H9 (cell line): ENCODE measurements at regions not wholly inside any gene's neighbourhood (a gene's known extent, or its start where the extent isn't known, plus 50 kb on each side); places are given as distances from the start of the nearest gene placed in this dataset.

Source experiments
- DNase-seq: peaks from one replicate; pipeline ENCODE4 v3.0.0-alpha.2; 2017
- H2AFZ ChIP-seq: one replicate; pipeline ENCODE4 v1.6.1; 2013; ENCODE audit warnings: mild to moderate bottlenecking, low read length, control low read depth, moderate library complexity
- H2AK5ac ChIP-seq: 2 replicates; pipeline ENCODE4 v1.6.1; 2013; ENCODE audit warnings: low read length, control low read depth, mixed read lengths; ENCODE audit not compliant: insufficient read length
- H2BK120ac ChIP-seq: one replicate; pipeline ENCODE4 v1.6.1; 2013; ENCODE audit warnings: low read depth, mild to moderate bottlenecking, low read length, control low read depth, inconsistent platforms; ENCODE audit not compliant: poor library complexity, severe bottlenecking
- H2BK12ac ChIP-seq: 2 replicates; pipeline ENCODE4 v1.6.1; 2013; ENCODE audit warnings: low read length, control low read depth, mixed read lengths, low read depth; ENCODE audit not compliant: insufficient read length
- H2BK15ac ChIP-seq: 2 replicates; pipeline ENCODE4 v1.6.1; 2013; ENCODE audit warnings: low read depth, low read length, control low read depth
- H2BK20ac ChIP-seq: one replicate; pipeline ENCODE4 v1.6.1; 2013; ENCODE audit warnings: low read depth, mild to moderate bottlenecking, low read length, control low read depth, inconsistent platforms; ENCODE audit not compliant: poor library complexity, severe bottlenecking
- H2BK5ac ChIP-seq: 2 replicates; pipeline ENCODE4 v1.6.1; 2013; ENCODE audit warnings: low read length, control low read depth, mixed read lengths; ENCODE audit not compliant: insufficient read length
- H3K14ac ChIP-seq: 2 replicates; pipeline ENCODE4 v1.6.1; 2013; ENCODE audit warnings: low read length, control low read depth; ENCODE audit not compliant: insufficient read depth
- H3K18ac ChIP-seq: 2 replicates; pipeline ENCODE4 v1.6.1; 2013; ENCODE audit warnings: low read depth, mild to moderate bottlenecking, mixed read lengths, low read length, control low read depth; ENCODE audit not compliant: insufficient read length
- H3K23ac ChIP-seq: 2 replicates; pipeline ENCODE4 v1.6.1; 2013; ENCODE audit warnings: low read length, control low read depth, mixed read lengths, low read depth; ENCODE audit not compliant: insufficient read length
- H3K23me2 ChIP-seq: 2 replicates; pipeline ENCODE4 v1.6.1; 2013; ENCODE audit warnings: low read depth, mild to moderate bottlenecking, mixed read lengths, low read length, control low read depth; ENCODE audit not compliant: insufficient read length, poor library complexity, severe bottlenecking
- H3K27ac ChIP-seq: 2 replicates; pipeline ENCODE4 v1.5.1; 2013; ENCODE audit warnings: low read length, control low read depth, mixed read lengths, low read depth; ENCODE audit not compliant: insufficient read length
- H3K27me3 ChIP-seq: 2 replicates; pipeline ENCODE4 v1.6.1; 2013; ENCODE audit warnings: low read length, control low read depth, inconsistent platforms; ENCODE audit not compliant: insufficient read depth
- H3K4ac ChIP-seq: 2 replicates; pipeline ENCODE4 v1.6.1; 2013; ENCODE audit warnings: low read depth, mild to moderate bottlenecking, control low read depth, inconsistent platforms, low read length, moderate library complexity
- H3K4me1 ChIP-seq: 2 replicates; pipeline ENCODE4 v1.6.1; 2013; ENCODE audit warnings: low read length, control low read depth, inconsistent platforms; ENCODE audit not compliant: insufficient read depth
- H3K4me2 ChIP-seq: 2 replicates; pipeline ENCODE4 v1.6.1; 2013; ENCODE audit warnings: low read length, control low read depth, mixed read lengths; ENCODE audit not compliant: insufficient read length, insufficient read depth
- H3K56ac ChIP-seq: 2 replicates; pipeline ENCODE4 v1.6.1; 2013; ENCODE audit warnings: low read depth, mild to moderate bottlenecking, mixed read lengths, low read length, control low read depth; ENCODE audit not compliant: insufficient read length
- H3K79me1 ChIP-seq: 2 replicates; pipeline ENCODE4 v1.6.1; 2013; ENCODE audit warnings: low read depth, mild to moderate bottlenecking, moderate library complexity, low read length, control low read depth, inconsistent platforms; ENCODE audit not compliant: insufficient read depth, poor library complexity, severe bottlenecking
- H3K79me2 ChIP-seq: 2 replicates; pipeline ENCODE4 v1.6.1; 2013; ENCODE audit warnings: low read length, control low read depth, inconsistent platforms; ENCODE audit not compliant: insufficient read depth
- H3K9ac ChIP-seq: 2 replicates; pipeline ENCODE4 v1.6.1; 2013; ENCODE audit warnings: low read length, control low read depth, mixed read lengths; ENCODE audit not compliant: insufficient read length; ENCODE audit errors: extremely low read depth
- H3K9me3 ChIP-seq: one replicate; pipeline ENCODE4 v1.6.1; 2013; ENCODE audit warnings: low read depth, low read length, inconsistent platforms; ENCODE audit not compliant: control insufficient read depth
- H3T11ph ChIP-seq: one replicate; pipeline ENCODE4 v1.6.1; 2013; ENCODE audit warnings: mild to moderate bottlenecking, low read length, control low read depth, inconsistent platforms
- H4K20me1 ChIP-seq: one replicate; pipeline ENCODE4 v1.6.1; 2013; ENCODE audit not compliant: control insufficient read depth, insufficient read length, insufficient read depth
- H4K5ac ChIP-seq: 2 replicates; pipeline ENCODE4 v1.6.1; 2013; ENCODE audit warnings: low read depth, mild to moderate bottlenecking, mixed read lengths, low read length, control low read depth; ENCODE audit not compliant: insufficient read length
- H4K8ac ChIP-seq: replicated peaks from 2 replicates; pipeline ENCODE4 v1.6.1; 2013; ENCODE audit warnings: low read length, control low read depth, mixed read lengths, low read depth; ENCODE audit not compliant: insufficient read length
- H4K91ac ChIP-seq: 2 replicates; pipeline ENCODE4 v1.6.1; 2013; ENCODE audit warnings: low read depth, mild to moderate bottlenecking, moderate library complexity, mixed read lengths, low read length, control low read depth; ENCODE audit not compliant: insufficient read length
- H3K27ac Mint-ChIP-seq, 3 experiments: 2 replicates in 2 of 3; 3 replicates in 1 of 3; pipeline ENCODE4 v1.8.0; 2020 to 2021; ENCODE audit warnings: mixed read lengths in 3 of 3, mild to moderate bottlenecking in 1 of 3, moderate library complexity in 1 of 3
- H3K27me3 Mint-ChIP-seq: 2 replicates; pipeline ENCODE4 v1.8.0; 2021; ENCODE audit warnings: low read depth, mild to moderate bottlenecking, moderate library complexity, mixed read lengths
- H3K36me3 Mint-ChIP-seq, 3 experiments: 2 replicates in 2 of 3; 3 replicates in 1 of 3; pipeline ENCODE4 v1.8.0; 2020 to 2021; ENCODE audit warnings: low read depth in 3 of 3, mixed read lengths in 3 of 3; ENCODE audit not compliant: insufficient read depth in 1 of 3
- H3K4me1 Mint-ChIP-seq, 2 experiments: 2 replicates each; pipeline ENCODE4 v1.8.0; 2020; ENCODE audit warnings: mixed read lengths in 2 of 2
- H3K4me3 Mint-ChIP-seq, 2 experiments: 2 replicates in 1 of 2; 3 replicates in 1 of 2; pipeline ENCODE4 v1.8.0; 2020 to 2021; ENCODE audit warnings: mild to moderate bottlenecking in 2 of 2, mixed read lengths in 2 of 2, moderate library complexity in 1 of 2
- H3K9me3 Mint-ChIP-seq, 2 experiments: 2 replicates in 1 of 2; 3 replicates in 1 of 2; pipeline ENCODE4 v1.8.0; 2020; ENCODE audit warnings: mild to moderate bottlenecking in 2 of 2, mixed read lengths in 2 of 2, moderate library complexity in 1 of 2
- WGBS: extraction: QIAGEN DNeasy Blood & Tissue Kit; methylation state at CpG from one replicate; pipeline ENCODE4 v1.1.7; 2013; ENCODE audit warnings: missing lambda C conversion rate, low lambda C conversion rate, mixed read lengths; ENCODE audit not compliant: insufficient read length; ENCODE audit errors: extremely low coverage; 5-methylcytosine and 5-hydroxymethylcytosine counted together
- TF ChIP-seq, protein P1 (sequence below): fragments of 200-600 bp; sonication (generic); conservative IDR thresholded peaks from 3 replicates; pipeline ENCODE4 v1.8.0; 2021; ENCODE audit warnings: antibody characterized with exemption, mild to moderate bottlenecking

DNA sequence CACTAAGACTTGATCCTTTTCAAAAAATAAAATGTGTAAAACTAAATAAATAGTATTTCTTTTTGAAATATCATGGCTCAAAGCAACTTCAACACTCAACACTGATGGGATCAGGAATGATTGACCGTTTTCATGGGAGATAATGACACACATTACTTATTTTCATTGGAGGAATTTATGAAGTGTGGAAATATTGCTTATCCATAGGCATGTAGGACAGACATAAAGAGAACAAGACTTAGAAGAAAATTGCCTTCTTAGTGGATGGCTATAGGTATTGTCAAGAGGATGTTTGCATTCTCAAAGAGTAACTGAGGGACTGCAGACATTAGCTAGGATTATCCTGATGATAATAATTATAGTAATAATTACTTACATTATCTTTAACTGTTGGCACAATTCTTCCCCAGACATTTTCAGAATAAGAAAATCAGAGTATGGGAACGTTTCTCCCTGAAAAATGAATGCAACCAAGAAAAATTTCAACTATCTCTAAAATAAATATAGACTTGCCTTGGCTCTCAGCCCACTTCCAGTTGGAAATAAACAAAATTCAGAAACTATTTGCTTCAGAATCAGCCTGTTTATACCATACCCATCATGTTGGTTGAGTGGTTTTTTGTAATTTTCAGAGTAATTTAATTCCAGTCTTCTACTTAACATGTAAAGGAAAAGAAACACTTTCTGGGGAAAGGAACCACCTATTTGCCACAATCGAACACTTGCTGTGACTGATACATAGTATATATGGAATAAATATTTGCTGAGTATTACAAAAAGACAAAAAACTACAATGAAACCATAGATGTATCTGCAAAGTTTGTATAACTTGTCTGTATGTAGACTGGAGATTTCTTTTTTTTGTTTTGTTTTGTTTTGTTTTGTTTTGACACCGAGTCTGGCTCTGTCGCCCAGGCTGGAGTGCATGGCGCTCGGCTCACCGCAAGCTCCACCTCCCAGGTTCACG, 165.7 kb downstream of the TMX3 start:
- Histone ChIP-seq H3K79me1 (no peaks in the 10 kb centered on the region), H2BK12ac (no peak overlapping the region), H3K27me3 (no peaks in the 10 kb centered on the region), H4K20me1 (no peaks in the 10 kb centered on the region), H3K9ac (no peak overlapping the region), H2AFZ (no peak overlapping the region), H3K18ac (no peak overlapping the region), H4K8ac (no peak overlapping the region), H2BK120ac (no peak overlapping the region), H3K4ac (no peak overlapping the region), H3K9me3 (no peaks in the 10 kb centered on the region), H2BK15ac (no peak overlapping the region), H2BK20ac (no peak overlapping the region), H3K56ac (no peak overlapping the region), H4K91ac (no peak overlapping the region), H3K23me2 (no peaks in the 10 kb centered on the region), H4K5ac (no peak overlapping the region), H3K4me1 (no peaks in the 10 kb centered on the region), H3K79me2 (no peaks in the 10 kb centered on the region), H3K27ac (no peak overlapping the region), H2AK5ac (no peak overlapping the region), H3K4me2 (no peak overlapping the region), H3K14ac (no peak overlapping the region), H3K23ac (no peak overlapping the region), H3T11ph (no peak overlapping the region), H2BK5ac (no peak overlapping the region)
- no peaks in the 10 kb centered on the region for H3K36me3 Mint-ChIP-seq
- no peak overlapping the region for H3K27ac Mint-ChIP-seq
- H3K4me3 Mint-ChIP-seq = no peak overlapping the region
- H3K4me1 Mint-ChIP-seq = 0 out of 4 replicates have a peak, but pooled peaks cover 0 to 3% of the 10 kb centered on the region in 2 experiments
- no peak for DNase-seq
- WGBS = no CpG with 5 or more reads among the region's 9 CpGs
- TF ChIP-seq, protein P1, sequence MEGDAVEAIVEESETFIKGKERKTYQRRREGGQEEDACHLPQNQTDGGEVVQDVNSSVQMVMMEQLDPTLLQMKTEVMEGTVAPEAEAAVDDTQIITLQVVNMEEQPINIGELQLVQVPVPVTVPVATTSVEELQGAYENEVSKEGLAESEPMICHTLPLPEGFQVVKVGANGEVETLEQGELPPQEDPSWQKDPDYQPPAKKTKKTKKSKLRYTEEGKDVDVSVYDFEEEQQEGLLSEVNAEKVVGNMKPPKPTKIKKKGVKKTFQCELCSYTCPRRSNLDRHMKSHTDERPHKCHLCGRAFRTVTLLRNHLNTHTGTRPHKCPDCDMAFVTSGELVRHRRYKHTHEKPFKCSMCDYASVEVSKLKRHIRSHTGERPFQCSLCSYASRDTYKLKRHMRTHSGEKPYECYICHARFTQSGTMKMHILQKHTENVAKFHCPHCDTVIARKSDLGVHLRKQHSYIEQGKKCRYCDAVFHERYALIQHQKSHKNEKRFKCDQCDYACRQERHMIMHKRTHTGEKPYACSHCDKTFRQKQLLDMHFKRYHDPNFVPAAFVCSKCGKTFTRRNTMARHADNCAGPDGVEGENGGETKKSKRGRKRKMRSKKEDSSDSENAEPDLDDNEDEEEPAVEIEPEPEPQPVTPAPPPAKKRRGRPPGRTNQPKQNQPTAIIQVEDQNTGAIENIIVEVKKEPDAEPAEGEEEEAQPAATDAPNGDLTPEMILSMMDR = no peak
- no peaks in the 10 kb centered on the region; a peak in 1 of 5 replicates for H3K9me3 Mint-ChIP-seq
- H3K27me3 Mint-ChIP-seq = no peaks in the 10 kb centered on the region
